Renal pelvis (tissue), 1 donor: ENCODE measurements at regions not wholly inside any gene's neighbourhood (a gene's known extent, or its start where the extent isn't known, plus 50 kb on each side); places are given as distances from the start of the nearest gene placed in this dataset.
A peak's percentile ranks its signal among the peaks of the same experiment; 100 is the strongest.

Experiments used
- DNase-seq: peaks from one replicate; pipeline ENCODE4 v3.0.0-alpha.2; 2013

DNA sequence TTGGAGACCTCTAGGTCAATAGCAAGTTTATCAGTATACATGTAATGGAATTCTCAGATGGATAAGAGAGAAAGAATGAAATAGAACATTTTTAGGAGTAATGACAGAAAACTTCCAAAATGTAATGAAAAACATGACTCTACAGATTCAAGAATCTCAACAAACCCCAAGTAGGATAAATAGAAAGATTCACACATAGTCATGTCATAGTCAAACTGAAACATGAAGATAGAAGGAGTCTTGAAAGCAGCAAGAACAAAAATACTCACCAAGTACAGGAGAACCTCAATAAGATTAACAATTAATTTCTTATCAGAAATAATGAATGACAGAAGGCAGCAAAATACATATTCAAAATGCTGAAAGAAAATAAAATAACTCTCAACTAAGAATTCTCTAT is 164.5 kb downstream of the SPATA31D1 start:
- DNase-seq, result no peak

DNA sequence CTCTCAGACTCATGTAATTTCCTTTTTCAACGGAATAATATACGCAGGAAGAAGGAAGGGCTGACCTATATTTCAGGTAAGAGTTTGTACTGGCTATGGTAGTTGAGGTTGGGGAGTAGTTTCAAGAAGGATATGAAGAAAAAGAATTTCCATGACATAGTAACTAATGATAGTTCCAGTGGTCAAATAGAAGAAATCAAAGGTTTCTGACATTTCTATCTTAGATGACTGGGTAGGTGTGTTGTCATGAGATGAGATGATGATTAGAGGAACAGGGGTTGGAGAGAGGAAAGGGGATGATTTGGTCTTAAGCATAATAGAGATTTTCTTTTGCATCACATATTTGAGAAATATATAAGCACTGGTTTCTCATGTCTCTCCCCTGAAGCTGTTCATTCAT is 166.0 kb downstream of the SPATA31D1 start:
- DNase-seq, result no peak

DNA sequence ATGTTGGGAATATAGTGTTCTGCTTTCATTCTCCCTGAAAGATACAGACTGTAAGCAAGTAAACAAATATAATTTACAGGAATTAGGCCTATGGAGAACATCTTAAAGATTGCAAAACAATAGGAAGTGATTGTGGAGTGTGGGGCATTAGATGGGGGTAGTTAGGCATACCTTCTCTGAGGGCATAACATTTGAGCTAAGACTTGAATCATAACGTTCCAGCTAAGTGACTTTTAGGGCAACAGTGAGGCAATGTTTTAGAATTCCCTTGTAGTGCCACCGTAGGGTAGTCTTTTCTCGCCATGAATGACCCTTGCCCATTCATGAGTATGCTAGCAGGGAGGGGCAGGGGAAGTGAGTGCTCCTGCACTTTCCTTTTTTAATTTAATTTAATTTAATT is 173.3 kb downstream of the SPATA31D1 start:
- no peak for DNase-seq

DNA sequence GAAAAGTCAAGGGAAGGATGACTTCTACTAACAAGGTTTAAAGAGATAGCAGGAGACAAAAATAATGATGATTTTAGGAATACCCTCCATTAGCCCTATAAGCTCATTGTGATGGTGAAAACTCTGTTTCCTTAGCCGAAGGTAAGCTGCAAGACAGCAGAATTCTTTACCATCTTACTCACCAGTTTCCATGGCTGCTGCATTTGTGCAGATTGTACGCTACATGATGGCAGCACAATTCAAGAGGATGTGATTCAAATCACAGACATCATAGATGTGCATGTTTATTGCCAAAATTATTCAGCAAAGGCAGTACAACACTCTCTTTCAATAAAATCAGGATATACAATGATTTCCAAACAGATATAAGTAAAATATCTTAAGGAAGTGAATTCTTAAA is 175.6 kb downstream of the SPATA31D1 start:
- no peak for DNase-seq

DNA sequence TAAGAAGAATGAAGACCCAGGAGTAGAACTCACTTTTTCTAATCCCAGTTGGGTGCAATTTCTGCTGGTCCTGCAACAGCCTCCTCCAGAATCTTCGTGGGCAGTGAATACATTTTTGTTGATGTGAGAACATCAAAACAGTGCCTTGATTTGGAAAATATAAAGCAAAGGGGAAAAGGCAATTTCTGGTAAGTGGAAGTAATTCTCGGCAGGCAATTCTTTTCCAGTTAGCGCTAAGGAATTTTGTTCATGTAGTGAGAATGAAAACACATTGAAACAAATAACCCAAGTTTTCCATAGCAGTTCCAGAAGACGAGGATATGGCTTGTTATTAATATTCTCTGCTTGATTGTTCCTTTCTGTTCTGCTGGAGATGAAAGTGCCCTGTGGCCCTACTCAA is 178.7 kb downstream of the SPATA31D1 start:
- DNase-seq, result no peak

DNA sequence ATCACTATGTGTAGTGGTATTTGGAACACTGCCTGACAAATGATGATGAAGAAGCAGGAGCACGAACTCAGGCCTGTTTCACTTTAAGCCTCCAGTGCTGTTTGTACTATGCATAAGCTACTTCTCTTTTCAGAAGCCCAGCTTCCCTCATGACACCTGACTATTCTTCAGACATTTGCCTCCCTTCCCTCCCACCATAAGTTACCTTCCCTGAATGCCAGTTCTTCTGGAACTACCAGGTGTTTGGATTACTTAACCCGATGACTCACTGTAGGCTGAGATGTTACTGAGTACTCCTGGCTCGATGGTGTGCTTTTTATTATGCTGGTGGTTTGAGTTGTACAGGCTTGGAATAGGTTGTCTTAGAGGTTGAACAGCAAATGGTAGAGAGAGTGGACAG is 180.0 kb downstream of the SPATA31D1 start:
- no peak for DNase-seq

DNA sequence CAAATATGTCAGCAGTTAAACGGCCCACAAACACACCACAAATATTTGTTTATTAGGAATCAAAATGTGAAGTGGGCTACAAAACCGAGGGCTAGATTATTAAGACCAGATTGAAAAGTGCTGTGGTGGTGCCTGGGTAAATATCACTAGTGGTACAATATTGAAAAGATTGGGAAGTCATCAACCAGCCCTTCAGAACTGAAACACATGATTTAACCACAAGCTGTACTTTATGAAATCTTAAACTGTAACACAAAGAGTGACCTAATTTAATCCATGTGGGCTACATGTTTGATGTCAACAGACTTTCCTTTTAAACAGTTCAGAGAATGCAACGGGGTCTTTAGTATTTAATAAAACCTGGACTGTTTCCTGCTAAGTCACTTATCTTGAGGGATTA is 182.3 kb downstream of the SPATA31D1 start:
- no peak for DNase-seq

DNA sequence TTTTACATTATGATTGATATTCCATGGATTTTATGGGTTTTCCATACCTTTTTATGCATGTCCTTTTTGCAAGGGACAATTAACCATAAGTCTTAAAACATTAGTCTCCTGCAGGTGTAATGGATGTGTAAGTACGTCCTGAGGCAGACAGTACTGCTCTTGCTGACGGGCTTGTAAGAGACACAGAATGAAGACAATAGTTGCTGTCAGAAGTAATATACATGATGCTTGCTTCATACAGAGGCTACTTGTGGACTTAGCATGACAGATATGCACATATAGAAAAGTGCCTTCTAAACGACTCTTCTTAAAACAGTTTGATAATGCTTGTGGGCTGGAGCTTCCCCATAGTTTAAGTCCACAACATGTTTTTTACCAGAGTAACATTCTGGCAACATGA is 182.7 kb downstream of the SPATA31D1 start:
- DNase-seq, result no peak

DNA sequence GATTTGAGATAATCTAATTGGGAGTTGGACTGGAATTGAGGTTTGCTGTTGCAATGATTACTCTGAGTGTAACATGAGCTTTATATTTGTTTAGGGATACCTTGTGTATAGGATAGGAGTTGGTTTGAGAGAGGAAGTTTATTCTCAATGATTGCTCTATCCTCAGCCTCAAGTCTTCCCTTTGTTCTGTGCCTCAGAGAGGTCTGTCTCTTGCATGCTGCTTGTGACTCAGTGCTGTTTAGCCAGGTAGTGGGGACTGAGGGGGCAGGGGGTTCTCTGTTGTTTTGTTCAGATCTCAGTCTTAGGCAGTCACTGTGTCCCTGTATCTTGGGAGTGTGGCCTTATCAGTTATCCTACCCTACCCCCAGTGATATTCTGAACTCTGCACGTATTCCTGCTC is 192.1 kb downstream of the SPATA31D1 start:
- DNase-seq, result no peak

DNA sequence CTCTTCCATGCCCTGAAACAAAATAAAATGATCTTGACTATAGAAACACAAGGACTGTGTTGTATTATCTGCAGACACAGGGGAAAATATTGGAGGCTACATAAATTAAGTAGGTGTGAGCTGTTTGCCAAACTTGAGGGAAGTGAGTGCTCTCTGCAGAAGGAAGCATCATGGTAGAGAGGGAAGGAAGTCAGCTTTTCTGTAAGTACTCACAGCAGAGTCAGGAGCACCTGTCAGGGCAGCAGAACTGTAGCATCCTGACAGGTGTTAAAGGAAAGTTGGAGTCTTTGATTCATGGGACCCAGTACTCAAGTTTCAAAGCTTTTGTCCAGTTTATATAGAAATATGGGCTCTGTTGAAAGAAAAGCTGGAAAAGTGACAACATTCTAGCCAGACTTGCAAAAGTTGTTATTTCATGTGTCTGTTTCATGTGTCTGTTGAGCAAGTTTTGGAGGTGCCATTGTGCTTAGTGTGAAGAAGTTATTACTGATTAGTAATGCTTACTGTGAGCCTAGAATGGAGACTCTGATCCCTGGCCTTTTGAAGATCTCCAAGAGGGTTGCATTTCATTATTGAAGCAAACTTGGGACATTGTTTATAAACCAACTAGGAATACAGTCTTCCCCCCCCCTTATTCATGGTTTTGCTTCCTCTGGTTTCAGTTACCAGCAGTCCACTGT is 194.7 kb downstream of the SPATA31D1 start:
- DNase-seq, result no peak

DNA sequence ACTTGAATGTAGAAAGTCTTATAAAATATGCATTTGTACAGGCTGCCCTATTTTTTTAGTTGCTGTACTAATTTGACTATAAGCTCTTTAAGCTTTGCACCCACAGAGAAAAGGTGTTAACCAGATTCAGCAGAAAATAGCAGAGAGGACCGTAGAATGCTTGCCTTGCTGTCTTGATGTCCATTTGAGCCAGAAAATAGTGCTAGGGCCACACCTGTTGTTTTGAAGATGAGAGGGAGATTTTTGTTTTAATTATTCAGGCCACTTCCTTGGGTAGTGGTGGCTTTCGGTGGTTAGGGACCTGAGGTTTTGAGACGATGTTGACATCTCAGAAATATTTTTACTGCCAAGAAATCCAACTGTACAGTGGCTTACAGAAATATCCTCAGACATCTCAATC is 196.0 kb downstream of the SPATA31D1 start:
- no peak for DNase-seq

DNA sequence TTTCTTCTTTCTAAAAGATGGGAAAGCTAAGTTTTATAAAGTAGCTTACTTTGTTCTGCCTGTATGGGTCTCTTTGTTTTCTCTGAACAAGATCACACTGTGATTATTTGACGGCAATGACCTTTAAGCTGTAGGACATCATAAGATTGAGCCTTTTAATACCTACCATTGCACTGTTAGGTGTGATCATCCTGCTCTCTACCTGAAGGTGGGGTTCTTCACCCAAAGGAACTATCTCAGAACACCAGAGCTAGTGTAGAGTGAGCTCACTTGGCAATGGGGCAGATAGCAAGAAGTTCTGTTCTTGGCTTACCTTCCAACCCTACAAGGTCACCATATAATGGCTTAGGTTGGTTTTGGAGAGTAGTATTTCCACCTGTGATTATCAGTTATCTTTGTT is 200.2 kb downstream of the SPATA31D1 start:
- DNase-seq, result no peak

DNA sequence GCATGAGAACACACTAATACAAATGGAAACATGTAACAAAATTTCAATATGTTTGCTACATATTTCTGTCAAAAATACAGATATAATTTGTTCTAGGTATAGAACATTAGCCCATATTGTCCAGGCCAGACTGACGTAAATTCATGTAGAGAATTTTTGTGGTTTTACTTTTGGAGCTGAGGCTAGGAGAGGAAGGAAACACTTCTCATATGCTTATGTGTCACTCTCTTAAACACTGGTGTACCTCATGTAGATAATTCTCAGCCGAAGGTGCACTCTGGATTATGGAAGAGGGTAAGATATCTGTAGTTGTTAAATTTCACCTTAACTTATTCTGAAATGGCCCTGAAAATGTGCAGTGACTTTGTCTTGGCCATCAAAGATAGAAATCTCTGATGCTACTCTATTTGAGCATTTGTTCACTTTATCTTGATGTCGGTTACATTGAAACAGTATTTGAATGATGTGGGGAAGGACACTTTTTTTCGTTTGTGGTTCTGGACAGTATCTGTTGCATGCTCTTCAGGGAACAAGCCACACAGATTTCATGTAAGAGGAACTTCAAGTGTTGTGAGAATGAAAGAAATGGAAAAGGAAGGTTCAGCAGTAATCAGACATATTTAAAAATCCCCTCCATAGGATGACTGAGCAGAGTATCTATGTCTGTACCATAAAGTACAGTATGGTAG is 202.7 kb downstream of the SPATA31D1 start:
- no peak for DNase-seq

DNA sequence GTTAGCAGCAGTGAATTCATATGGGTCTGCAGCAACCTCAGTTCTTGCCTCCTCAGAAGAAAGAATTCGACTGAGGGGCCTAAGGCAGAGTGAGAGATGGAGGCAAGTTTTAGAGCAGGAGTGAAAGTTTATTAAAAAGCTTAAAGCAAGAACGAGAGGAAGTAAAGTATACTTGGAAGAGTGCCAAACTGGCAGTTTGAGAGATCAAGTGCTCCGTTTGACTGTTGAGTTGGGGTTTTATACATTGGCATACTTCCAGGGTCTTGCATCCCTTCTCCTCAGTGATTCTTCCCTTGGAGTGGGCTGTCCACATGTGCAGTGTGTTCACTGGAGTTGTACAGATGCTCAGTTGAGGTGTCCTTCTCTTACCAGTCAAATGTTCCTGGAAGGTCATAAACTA is 203.6 kb downstream of the SPATA31D1 start:
- no peak for DNase-seq

DNA sequence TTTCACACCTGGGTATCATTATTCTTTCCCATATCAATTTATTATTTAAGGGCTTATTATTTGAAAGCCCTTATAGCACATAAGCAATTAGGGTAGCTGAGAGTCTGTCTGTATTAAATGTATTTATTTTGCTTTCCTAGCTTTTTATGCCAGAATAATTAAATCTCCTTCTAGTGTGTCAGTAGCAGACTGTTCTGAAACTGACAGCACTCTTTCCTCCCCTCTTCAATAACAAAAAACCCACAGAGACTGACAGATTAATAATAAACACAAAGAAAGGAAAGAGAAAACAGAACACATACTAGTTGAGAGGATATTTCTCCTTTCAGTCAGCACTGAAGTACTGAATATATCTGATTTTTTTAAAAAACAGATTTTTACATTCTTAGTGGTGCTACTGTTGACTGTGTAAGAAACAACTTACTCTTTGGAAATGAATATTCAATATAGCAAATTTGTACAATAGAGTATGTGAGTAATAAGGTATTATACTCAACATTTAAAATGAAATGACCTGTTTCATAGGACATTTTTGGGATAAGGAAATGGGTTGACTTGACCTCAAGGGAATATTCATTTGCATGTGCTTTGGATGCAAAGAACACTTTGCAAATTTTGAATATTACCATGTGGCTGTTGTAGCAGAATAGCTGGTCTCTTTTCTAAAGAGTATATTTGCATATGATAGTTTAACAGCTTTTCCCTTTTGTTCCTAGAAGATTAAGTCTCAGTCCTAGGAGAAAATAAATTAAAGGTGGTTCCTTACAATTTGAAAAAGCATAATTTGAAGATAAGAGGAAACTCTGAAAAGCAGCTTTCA is 208.3 kb downstream of the SPATA31D1 start:
- DNase-seq, result no peak

DNA sequence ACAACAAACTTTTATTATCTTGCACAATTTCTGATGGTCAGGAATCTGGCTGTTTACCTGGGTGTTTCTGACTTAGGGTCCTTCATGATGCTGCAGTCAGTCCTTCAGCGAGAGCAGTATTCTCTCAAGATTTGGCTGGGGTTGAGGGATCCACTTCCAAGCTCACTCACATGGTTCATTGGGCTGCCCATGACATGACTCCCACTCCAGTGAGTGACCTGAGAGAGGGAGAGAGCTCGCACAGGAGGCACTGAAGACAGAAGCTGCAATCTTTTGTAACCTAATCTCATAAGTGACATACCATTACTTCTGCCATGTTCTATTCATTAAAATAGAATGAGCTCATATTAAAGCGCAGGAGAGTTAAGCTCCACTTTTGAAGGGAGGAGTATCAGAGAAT is 212.6 kb downstream of the SPATA31D1 start:
- peak; percentile 45 for DNase-seq

DNA sequence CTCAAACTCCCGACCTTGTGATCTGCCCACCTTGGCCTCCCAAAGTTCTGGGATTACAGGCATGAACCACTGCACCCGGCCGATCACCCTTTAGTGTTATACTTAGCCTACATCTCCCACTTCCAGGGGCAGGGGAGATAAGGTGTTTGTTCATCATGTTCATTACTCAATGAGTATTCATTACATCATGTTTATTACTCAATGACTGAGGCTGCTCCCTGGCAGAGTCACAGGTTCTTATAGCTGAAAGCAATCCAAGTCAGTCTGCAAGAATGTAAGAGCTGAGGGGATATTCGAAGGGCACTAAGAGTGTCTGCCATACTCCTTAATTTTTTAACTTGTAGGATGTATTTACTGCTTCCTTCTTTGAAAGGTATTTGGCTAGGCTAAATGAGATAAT is 214.2 kb downstream of the SPATA31D1 start:
- no peak for DNase-seq

DNA sequence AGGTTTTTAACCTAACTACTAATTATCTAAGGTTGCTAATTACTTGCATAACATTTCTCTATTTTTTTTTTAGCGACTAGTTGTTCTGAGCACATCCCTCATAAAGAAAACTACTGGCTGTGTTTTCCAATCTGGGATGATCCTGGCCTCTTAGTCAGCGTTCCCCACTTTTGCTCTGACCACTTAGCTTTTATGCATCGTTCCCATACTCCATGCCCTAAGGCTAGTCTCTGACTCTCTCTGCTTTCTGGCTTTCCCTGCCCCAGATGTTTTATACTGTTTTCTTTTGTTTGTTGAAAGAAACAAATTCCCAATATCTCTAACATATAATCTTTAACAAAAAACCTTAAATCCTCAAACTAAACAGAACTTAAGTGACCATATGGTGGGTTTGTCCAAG is 217.9 kb downstream of the SPATA31D1 start:
- no peak for DNase-seq

DNA sequence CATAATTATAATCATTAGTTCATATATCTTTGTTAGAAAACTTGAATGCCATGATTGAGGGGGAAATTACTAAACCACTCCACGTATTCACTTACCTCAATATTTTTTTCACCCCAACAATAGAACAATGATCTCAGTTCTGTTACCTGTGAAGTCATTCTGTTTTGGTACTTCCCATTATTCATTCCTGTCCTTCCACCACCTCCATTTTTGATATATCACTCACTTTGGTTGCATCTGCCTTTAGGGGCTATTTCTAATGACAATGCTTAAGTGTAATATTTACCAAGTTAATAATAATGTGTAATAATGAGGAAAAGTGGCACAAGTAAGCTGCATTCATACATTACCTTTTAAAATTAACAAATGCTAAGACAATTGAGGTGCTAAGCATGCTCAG is 218.4 kb downstream of the SPATA31D1 start:
- DNase-seq, result no peak

DNA sequence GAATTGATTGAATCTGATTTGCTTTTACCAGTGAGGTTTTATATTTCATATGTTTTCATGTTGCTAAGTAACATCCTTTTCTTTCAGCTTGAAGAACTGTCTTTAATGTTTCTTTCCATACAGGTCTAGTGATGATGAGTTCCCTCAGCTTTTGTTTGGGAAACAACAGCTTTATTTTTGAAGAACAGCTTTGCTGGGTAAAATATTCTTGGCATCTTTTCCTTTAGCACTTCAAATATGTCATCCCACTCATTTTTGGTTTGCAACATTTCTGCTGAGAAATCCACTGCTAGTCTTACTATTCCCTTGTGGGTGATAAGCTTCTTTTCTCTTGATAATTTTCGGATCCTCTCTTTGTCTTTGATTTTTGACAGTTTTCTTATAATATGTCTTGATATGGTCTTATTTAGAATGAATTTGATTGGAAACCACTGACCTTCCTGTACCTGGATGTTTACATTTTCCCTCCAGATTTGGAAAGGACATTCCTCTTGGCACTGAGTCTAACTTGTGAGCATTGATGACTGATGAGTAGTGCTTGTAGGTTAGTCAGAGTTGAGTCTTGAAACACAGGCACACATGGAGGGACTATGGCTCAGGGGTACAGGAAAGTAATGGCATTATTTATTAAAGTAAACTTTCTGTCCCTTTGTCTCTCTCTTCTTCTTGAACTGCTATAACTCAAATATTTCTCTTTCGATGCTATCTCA is 220.3 kb downstream of the SPATA31D1 start:
- no peak for DNase-seq

DNA sequence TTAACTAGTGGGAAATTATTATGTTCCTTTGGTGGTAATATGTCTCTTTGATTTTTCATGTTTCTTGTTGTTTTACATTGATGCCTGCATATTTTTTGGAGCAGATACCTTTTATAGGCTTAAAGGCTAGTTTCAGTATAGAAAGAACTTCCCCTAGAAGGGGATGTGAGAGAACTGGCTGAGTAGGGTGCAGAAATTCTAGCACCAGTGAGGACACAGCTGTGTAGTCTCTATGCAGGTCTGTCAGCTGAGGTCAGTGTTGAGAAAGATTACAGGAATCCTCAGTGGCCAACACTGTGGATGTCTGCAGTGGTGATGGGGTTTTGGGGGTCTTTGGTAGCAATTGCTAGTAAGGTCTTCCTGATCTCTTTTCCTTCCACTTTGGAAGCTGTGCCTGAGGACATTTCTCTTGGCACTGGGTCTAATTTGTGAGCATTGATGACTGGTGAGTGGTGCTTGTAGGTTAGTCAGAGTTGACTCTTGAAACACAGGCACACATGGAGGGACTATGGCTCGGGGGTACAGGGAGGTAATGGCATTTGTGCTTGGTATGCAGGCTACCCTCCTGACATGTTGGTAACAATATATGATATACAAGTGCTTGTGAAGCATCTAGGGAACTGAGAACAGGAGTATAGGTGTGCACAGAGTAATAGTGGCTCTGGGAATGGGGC is 221.4 kb downstream of the SPATA31D1 start:
- no peak for DNase-seq

DNA sequence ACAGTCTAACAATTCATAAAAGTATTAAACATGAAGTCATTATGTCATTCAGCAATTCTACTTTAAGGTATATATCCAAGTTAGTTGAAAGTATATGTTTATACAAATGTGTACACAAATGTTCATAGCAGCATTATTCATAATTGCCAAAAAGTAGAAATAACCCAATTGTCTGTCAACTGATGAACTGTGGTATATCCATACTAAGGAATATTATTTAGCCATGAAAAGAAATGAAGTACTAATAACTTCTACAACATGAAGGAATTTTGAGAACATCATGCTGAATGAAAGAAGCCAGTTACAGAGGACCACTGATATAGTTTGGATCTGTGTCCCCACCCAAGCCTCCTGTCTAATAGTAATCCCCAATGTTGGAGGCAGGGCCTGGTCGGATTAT is 224.3 kb downstream of the SPATA31D1 start:
- no peak for DNase-seq
